RCC 7860 (cell line): ENCODE measurements at regions not wholly inside any gene's neighbourhood (a gene's known extent, or its start where the extent isn't known, plus 50 kb on each side); places are given as distances from the start of the nearest gene placed in this dataset.
"Not testable (repeated sequence)": the region's sequence is repeated elsewhere in the genome, so short reads cannot be mapped to it uniquely, and the experiment has no call there.

Source experiments
- DNase-seq: peaks from one replicate; pipeline ENCODE4 v3.0.0-alpha.2; 2015; ENCODE audit warnings: low spot score
- FAIRE-seq: peaks from 2 replicates; lab custom pipeline; 2012; peaks lifted over from hg19 to GRCh38; lab: Jason Lieb, UNC

GRCh38 chr17:64800987-64801386 is 118.3 kb downstream of the LRRC37A3 start:
- not testable (repeated sequence) for DNase-seq, FAIRE-seq

GRCh38 chr17:64800361-64800895 is 118.8 kb downstream of the LRRC37A3 start:
- FAIRE-seq, DNase-seq: not testable (repeated sequence)

- DNase-seq, FAIRE-seq: not testable (repeated sequence)
Measured at GRCh38 chr17:64799543-64800188, 119.6 kb downstream of the LRRC37A3 start.

GRCh38 chr17:64798961-64799360 is 120.3 kb downstream of the LRRC37A3 start:
- not testable (repeated sequence) for FAIRE-seq

GRCh38 chr17:64798489-64798790 is 120.8 kb downstream of the LRRC37A3 start:
- FAIRE-seq, DNase-seq: not testable (repeated sequence)

More at GRCh38 chr17:64798961-64799360, 120.3 kb downstream of the LRRC37A3 start:
- not testable (repeated sequence) for DNase-seq

- not testable (repeated sequence) for DNase-seq, FAIRE-seq
Measured at GRCh38 chr17:64797746-64798488, 121.4 kb downstream of the LRRC37A3 start.

- not testable (repeated sequence) for FAIRE-seq, DNase-seq
Measured at GRCh38 chr17:64795342-64795741, 123.9 kb downstream of the LRRC37A3 start.

- FAIRE-seq, DNase-seq: not testable (repeated sequence)
Measured at GRCh38 chr17:64794548-64795274, 124.6 kb downstream of the LRRC37A3 start.

GRCh38 chr17:64794113-64794512 is 125.2 kb downstream of the LRRC37A3 start:
- DNase-seq, FAIRE-seq: not testable (repeated sequence)

GRCh38 chr17:64792793-64793575 is 126.3 kb downstream of the LRRC37A3 start:
- peak; percentile 77 for FAIRE-seq
- DNase-seq = peak; percentile 60

- DNase-seq, FAIRE-seq: not testable (repeated sequence)
Measured at GRCh38 chr17:64792276-64792675, 127.0 kb downstream of the LRRC37A3 start.

GRCh38 chr17:64791691-64792090 is 127.6 kb downstream of the LRRC37A3 start:
- DNase-seq, FAIRE-seq: not testable (repeated sequence)

GRCh38 chr17:64791226-64791625 is 128.1 kb downstream of the LRRC37A3 start:
- FAIRE-seq, DNase-seq: not testable (repeated sequence)

GRCh38 chr17:64790690-64791089 is 128.6 kb upstream of the SMURF2 start:
- FAIRE-seq, DNase-seq: not testable (repeated sequence)

- FAIRE-seq, DNase-seq: not testable (repeated sequence)
Measured at GRCh38 chr17:64790193-64790592, 128.1 kb upstream of the SMURF2 start.

- not testable (repeated sequence) for DNase-seq, FAIRE-seq
Measured at GRCh38 chr17:64789061-64789445, 126.9 kb upstream of the SMURF2 start.

- FAIRE-seq = no peak
Measured at GRCh38 chr17:64788286-64789060, 126.4 kb upstream of the SMURF2 start.

GRCh38 chr17:64787921-64788271 is 125.8 kb upstream of the SMURF2 start:
- FAIRE-seq (no peak), DNase-seq (no peak)

More at GRCh38 chr17:64788286-64789060, 126.4 kb upstream of the SMURF2 start:
- no peak for DNase-seq

- FAIRE-seq = no peak
- DNase-seq = no peak
Measured at GRCh38 chr17:64787255-64787920, 125.3 kb upstream of the SMURF2 start.
